ENCODE measurements at regions not wholly inside any gene's neighbourhood (a gene's known extent, or its start where the extent isn't known, plus 50 kb on each side); places are given as distances from the start of the nearest gene placed in this dataset.

GRCh38 chr2:217588266-217588665, 414.5 kb downstream of the TNS1 start (continued):
- no peak for TF ChIP-seq CREB1 (CRISPR knock-in tag; IDR thresholded peaks at IDR 0.05; ENCODE audit: low read depth)
- TF ChIP-seq STAT1 (IDR thresholded peaks at IDR 0.05; ENCODE audit: unreplicated experiment), result no peak
- TF ChIP-seq POLR2AphosphoS5 (IDR thresholded peaks at IDR 0.05; ENCODE audit: low read depth), result no peak
- no peak for TF ChIP-seq EZH2phosphoT487 (IDR thresholded peaks at IDR 0.05; ENCODE audit: unreplicated experiment)

DNA sequence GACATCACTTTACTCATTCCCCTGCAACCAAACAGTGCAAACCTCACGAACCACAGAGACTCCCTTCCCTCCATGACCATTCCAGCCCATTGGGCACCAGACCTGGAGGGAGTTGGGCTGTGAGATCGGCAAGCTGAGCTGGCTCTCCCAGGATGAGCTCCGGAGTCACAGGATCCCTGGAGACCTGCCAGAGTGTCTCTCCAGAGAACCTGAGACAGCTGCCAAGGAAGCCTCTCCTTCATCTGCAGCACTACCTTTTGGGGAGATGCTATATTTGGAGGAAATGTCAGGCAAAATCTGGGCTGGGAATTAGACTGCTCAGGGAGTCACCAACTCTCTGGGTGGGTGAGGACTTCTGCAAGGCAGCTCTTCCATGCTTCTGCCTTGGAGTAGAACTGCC, 417.4 kb downstream of the TNS1 start:
- Histone ChIP-seq H3K9me2 (ENCODE audit: insufficient read depth) (no peaks in the 10 kb centered on the region), H3K27ac (ENCODE audit: low read depth) (no peak overlapping the region), H3K79me2 (replicated peaks; ENCODE audit: insufficient read depth) (no peaks in the 10 kb centered on the region), H3K4me2 (no peak overlapping the region), H3K4me1 (ENCODE audit: insufficient read depth) (no peaks in the 10 kb centered on the region), H3K27me3 (ENCODE audit: insufficient read depth) (no peaks in the 10 kb centered on the region), H4K20me1 (replicated peaks; ENCODE audit: insufficient read depth) (no peaks in the 10 kb centered on the region), H3K36me3 (ENCODE audit: insufficient read depth) (no peaks in the 10 kb centered on the region), H3K4me3 (no peak overlapping the region), H3F3A (replicated peaks; ENCODE audit: low read depth) (no peaks in the 10 kb centered on the region), H2AFZ (no peak overlapping the region)
- Mint-ChIP-seq H3K4me3 (no peak overlapping the region), H3K9me3 (no peaks in the 10 kb centered on the region; the same call in 2 of the 3 replicates), H3K27me3 (ENCODE audit: insufficient read depth, low read depth, poor library complexity) (no peaks in the 10 kb centered on the region), H3K36me3 (ENCODE audit: low read depth) (no peaks in the 10 kb centered on the region), H3K27ac (no peak overlapping the region), H3K4me1 (no peaks in the 10 kb centered on the region)
- DNase-seq (ENCODE audit: low spot score), result no peak
- no peak for ATAC-seq
- TF ChIP-seq ZNF462 (CRISPR knock-in tag; IDR thresholded peaks at IDR 0.05) (no peak), NANOG (IDR thresholded peaks at IDR 0.05; ENCODE audit: borderline replicate concordance) (no peak), ZNF331 (CRISPR knock-in tag; IDR thresholded peaks at IDR 0.05; ENCODE audit: low read depth) (no peak), JUNB (IDR thresholded peaks at IDR 0.05; ENCODE audit: unreplicated experiment) (no peak), STAT1 (IDR thresholded peaks at IDR 0.05; ENCODE audit: unreplicated experiment) (no peak), REST (IDR thresholded peaks at IDR 0.05; ENCODE audit: unreplicated experiment) (no peak), EZH2phosphoT487 (IDR thresholded peaks at IDR 0.05; ENCODE audit: unreplicated experiment) (no peak)
- TF ChIP-seq, protein P1, sequence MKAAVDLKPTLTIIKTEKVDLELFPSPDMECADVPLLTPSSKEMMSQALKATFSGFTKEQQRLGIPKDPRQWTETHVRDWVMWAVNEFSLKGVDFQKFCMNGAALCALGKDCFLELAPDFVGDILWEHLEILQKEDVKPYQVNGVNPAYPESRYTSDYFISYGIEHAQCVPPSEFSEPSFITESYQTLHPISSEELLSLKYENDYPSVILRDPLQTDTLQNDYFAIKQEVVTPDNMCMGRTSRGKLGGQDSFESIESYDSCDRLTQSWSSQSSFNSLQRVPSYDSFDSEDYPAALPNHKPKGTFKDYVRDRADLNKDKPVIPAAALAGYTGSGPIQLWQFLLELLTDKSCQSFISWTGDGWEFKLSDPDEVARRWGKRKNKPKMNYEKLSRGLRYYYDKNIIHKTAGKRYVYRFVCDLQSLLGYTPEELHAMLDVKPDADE (IDR thresholded peaks at IDR 0.05), result no peak
- TF ChIP-seq, protein P2, sequence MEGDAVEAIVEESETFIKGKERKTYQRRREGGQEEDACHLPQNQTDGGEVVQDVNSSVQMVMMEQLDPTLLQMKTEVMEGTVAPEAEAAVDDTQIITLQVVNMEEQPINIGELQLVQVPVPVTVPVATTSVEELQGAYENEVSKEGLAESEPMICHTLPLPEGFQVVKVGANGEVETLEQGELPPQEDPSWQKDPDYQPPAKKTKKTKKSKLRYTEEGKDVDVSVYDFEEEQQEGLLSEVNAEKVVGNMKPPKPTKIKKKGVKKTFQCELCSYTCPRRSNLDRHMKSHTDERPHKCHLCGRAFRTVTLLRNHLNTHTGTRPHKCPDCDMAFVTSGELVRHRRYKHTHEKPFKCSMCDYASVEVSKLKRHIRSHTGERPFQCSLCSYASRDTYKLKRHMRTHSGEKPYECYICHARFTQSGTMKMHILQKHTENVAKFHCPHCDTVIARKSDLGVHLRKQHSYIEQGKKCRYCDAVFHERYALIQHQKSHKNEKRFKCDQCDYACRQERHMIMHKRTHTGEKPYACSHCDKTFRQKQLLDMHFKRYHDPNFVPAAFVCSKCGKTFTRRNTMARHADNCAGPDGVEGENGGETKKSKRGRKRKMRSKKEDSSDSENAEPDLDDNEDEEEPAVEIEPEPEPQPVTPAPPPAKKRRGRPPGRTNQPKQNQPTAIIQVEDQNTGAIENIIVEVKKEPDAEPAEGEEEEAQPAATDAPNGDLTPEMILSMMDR (conservative IDR thresholded peaks at IDR 0.05; ENCODE audit: low read depth in 2 of 2), result no peak
